SU-DHL-6 (cell line): ENCODE measurements at regions not wholly inside any gene's neighbourhood (a gene's known extent, or its start where the extent isn't known, plus 50 kb on each side); places are given as distances from the start of the nearest gene placed in this dataset.

Source experiments
- H2AFZ ChIP-seq: fragments of 200-600 bp; sonication (generic); 2 replicates; pipeline ENCODE4 v1.6.1; 2014; ENCODE audit warnings: low read depth, mild to moderate bottlenecking, moderate library complexity, mixed read lengths, antibody characterized with exemption, low read length; ENCODE audit not compliant: severe bottlenecking
- H3F3A ChIP-seq: fragments of 200-600 bp; shearing (Covaris generic); 2 replicates; pipeline ENCODE4 v1.6.0; 2016; ENCODE audit warnings: antibody characterized with exemption, mild to moderate bottlenecking; ENCODE audit not compliant: insufficient read depth
- H3K27ac ChIP-seq: fragments of 200-600 bp; sonication (generic); 2 replicates; pipeline ENCODE4 v1.5.1; 2016; ENCODE audit warnings: low read depth, mild to moderate bottlenecking, low read length, moderate library complexity, mixed read lengths
- H3K27me3 ChIP-seq: fragments of 200-600 bp; sonication (generic), shearing (Covaris generic); 2 replicates; pipeline ENCODE4 v1.6.0; 2014; ENCODE audit warnings: mild to moderate bottlenecking, low read length
- H3K36me3 ChIP-seq: fragments of 200-600 bp; sonication (generic); 2 replicates; pipeline ENCODE4 v1.6.1; 2014; ENCODE audit warnings: mild to moderate bottlenecking, low read length, mixed read lengths
- H3K4me2 ChIP-seq: fragments of 300-600, 200-600 bp; shearing (Covaris generic), sonication (generic); 2 replicates; pipeline ENCODE4 v1.6.0; 2014; ENCODE audit warnings: low read length, low read depth, mild to moderate bottlenecking; ENCODE audit not compliant: poor library complexity, severe bottlenecking
- H3K4me3 ChIP-seq: fragments of 200-600 bp; sonication (generic); 2 replicates; pipeline ENCODE4 v1.5.1; 2014; ENCODE audit warnings: antibody characterized with exemption, low read length, mild to moderate bottlenecking, mixed read lengths; ENCODE audit not compliant: insufficient read depth, poor library complexity, severe bottlenecking
- H3K79me2 ChIP-seq: fragments of 200-600 bp; sonication (generic); 2 replicates; pipeline ENCODE4 v1.6.1; 2014; ENCODE audit warnings: mild to moderate bottlenecking, low read length, moderate library complexity; ENCODE audit not compliant: insufficient read depth
- H3K9ac ChIP-seq: fragments of 200-600 bp; sonication (generic); 2 replicates; pipeline ENCODE4 v1.7.0; 2014; ENCODE audit warnings: mild to moderate bottlenecking, low read length
- H3K9me2 ChIP-seq: fragments of 200-600 bp; sonication (generic); replicated peaks from 2 replicates; pipeline ENCODE4 v1.6.1; 2014; ENCODE audit warnings: low read length; ENCODE audit not compliant: insufficient read depth
- H3K9me3 ChIP-seq: fragments of 200-600 bp; sonication (generic); 2 replicates; pipeline ENCODE4 v1.6.1; 2014; ENCODE audit warnings: low read length, mixed read lengths; ENCODE audit not compliant: insufficient read depth
- H4K20me1 ChIP-seq: fragments of 200-600 bp; sonication (generic); 2 replicates; pipeline ENCODE4 v1.6.1; 2014; ENCODE audit warnings: low read depth, mild to moderate bottlenecking, antibody characterized with exemption, low read length, moderate library complexity, mixed read lengths
- CTCF ChIP-seq: fragments of 200-600 bp; sonication (generic); IDR thresholded peaks from one replicate; pipeline ENCODE4 v1.5.1; 2017; ENCODE audit warnings: antibody characterized with exemption, mild to moderate bottlenecking, low read length, moderate library complexity; ENCODE audit not compliant: insufficient read depth, poor library complexity, severe bottlenecking
- EZH2phosphoT487 ChIP-seq: fragments of 200-600 bp; sonication (generic), shearing (Covaris generic); conservative IDR thresholded peaks from 2 replicates; pipeline ENCODE4 v1.6.1; 2018; ENCODE audit warnings: mild to moderate bottlenecking, antibody characterized with exemption, low read length, moderate library complexity, mixed read lengths

GRCh38 chr5:74535926-74536325, 104.6 kb downstream of the ENC1 start:
- H3K36me3 ChIP-seq = no peaks in the 10 kb centered on the region

DNA sequence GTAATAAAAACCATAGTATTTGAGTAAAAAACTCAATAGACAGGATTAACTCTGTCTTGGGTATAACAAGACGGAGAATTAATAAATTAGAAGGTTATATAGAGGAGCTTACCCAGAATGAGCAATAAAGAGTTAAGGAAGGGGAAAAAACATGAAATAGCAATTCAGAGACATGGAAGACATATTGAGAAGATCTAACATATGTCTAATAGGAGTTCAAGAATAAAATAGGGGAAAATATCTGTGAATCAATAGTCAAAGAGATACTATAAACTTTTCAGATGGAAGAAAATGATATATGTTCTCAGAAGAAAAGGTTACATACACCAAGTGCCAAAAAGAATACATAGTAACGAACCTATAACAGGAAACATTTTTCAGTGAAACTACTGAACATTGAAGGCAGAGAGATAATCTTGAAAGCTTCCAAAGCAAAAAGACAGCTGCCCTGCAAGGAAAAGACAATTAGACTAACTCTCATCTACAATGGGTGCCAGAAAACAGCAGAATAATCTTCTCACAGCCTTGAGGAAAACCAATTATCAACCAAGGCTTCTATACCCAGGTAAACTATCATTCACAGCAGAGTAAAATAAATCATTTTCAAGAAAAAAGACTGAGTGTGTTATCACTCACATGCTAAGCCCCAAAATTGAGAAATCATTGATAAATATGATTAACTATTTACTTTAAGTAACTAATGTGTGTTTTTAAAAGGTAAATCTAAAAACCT, 106.0 kb downstream of the ENC1 start:
- Histone ChIP-seq H3K9me3 (peaks cover 9% of the 10 kb centered on the region), H3K27ac (no peak overlapping the region), H3K4me3 (no peak overlapping the region), H3F3A (no peaks in the 10 kb centered on the region), H3K9ac (no peak overlapping the region), H4K20me1 (no peaks in the 10 kb centered on the region), H3K27me3 (no peaks in the 10 kb centered on the region), H3K79me2 (no peaks in the 10 kb centered on the region), H3K36me3 (no peaks in the 10 kb centered on the region), H2AFZ (no peak overlapping the region), H3K4me2 (no peak overlapping the region), H3K9me2 (no peaks in the 10 kb centered on the region)
- no peak for TF ChIP-seq CTCF
- no peak for TF ChIP-seq EZH2phosphoT487

More at GRCh38 chr5:74535926-74536325, 104.6 kb downstream of the ENC1 start:
- H3K9me3 ChIP-seq = peaks cover 9% of the 10 kb centered on the region
- no peak overlapping the region for H3K4me2 ChIP-seq
- no peaks in the 10 kb centered on the region for H3F3A ChIP-seq
- no peak overlapping the region for H3K9ac ChIP-seq
- H3K27ac ChIP-seq = no peak overlapping the region
- H4K20me1 ChIP-seq = no peaks in the 10 kb centered on the region
- H3K4me3 ChIP-seq = no peak overlapping the region
- no peaks in the 10 kb centered on the region for H3K27me3 ChIP-seq
- TF ChIP-seq CTCF (no peak), EZH2phosphoT487 (no peak)
- no peak overlapping the region for H2AFZ ChIP-seq
- H3K79me2 ChIP-seq = no peaks in the 10 kb centered on the region
- no peaks in the 10 kb centered on the region for H3K9me2 ChIP-seq

DNA sequence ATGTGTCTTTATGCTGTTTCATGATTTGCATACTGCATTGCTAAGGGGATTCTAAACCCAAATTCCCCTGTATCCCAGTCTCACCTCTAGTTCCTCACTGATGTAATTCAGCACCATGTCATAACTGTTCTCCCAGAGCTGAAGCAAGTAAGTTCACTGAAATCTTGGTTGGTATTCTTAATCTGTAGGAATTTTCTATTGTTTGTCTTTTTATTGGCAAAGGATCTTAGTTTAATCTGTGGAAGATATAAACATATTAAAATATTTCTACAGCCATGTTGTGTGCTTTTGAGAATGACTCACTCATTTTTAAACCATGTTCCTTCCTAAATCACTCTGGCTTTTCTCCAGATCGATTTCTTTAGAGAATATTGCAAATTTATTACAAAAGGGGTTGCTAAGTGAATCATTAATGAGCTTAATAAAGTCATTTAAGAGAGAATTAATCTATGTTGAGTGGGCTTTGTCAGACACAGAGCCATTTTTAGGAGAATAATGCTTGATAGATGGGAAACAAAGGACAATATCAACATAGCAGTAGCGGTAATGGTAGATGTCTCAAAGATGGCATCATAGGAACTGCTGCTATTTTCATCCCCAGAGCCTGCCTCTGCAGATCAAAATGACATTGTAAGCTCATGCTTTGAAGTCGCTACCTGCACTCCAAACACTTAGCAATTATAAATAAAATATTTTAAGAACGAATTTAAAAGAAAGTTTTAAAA, 110.0 kb downstream of the ENC1 start:
- Histone ChIP-seq H3K9ac (no peak overlapping the region), H3K9me3 (peaks cover 9% of the 10 kb centered on the region), H3F3A (no peaks in the 10 kb centered on the region), H2AFZ (no peak overlapping the region), H3K79me2 (no peaks in the 10 kb centered on the region), H4K20me1 (no peaks in the 10 kb centered on the region), H3K9me2 (no peaks in the 10 kb centered on the region), H3K27ac (no peak overlapping the region), H3K27me3 (no peaks in the 10 kb centered on the region), H3K4me2 (no peak overlapping the region), H3K4me3 (no peak overlapping the region), H3K36me3 (no peaks in the 10 kb centered on the region)
- TF ChIP-seq CTCF = no peak
- TF ChIP-seq EZH2phosphoT487 = no peak
